B cell (primary cell): ENCODE measurements at regions not wholly inside any gene's neighbourhood (a gene's known extent, or its start where the extent isn't known, plus 50 kb on each side); places are given as distances from the start of the nearest gene placed in this dataset.

Source experiments
- ATAC-seq: fragments of 200-7000 bp; cut with Tn5 transposase; one replicate; pipeline ENCODE4 v1.10.0; 2021; ENCODE audit warnings: low read depth, mild to moderate bottlenecking, moderate number of reproducible peaks, moderate library complexity
- CTCF ChIA-PET: fragments of 350-600 bp; sonication (Branson Sonifier 250); formaldehyde crosslinking; loops from one replicate; lab custom pipeline; 2021; ENCODE audit warnings: antibody characterized with exemption, inconsistent platforms; lab: Charles Lee
- POLR2A ChIA-PET: fragments of 350-600 bp; sonication (Branson Sonifier 250); formaldehyde crosslinking; loops from one replicate; lab custom pipeline; 2021; ENCODE audit warnings: antibody characterized with exemption; lab: Charles Lee
- DNase-seq: peaks from one replicate; pipeline ENCODE4 v3.0.0; 2013
- H2AFZ ChIP-seq: 2 replicates; pipeline ENCODE4 v1.6.1; 2012; ENCODE audit warnings: mild to moderate bottlenecking, low read depth, low read length; ENCODE audit not compliant: insufficient read depth, poor library complexity, severe bottlenecking
- H3K27ac ChIP-seq, 2 donors: 1 replicate in 1 of 2; 2 replicates in 1 of 2; pipeline ENCODE4 v1.5.1; 2012 to 2013; ENCODE audit warnings: low read length in 2 of 2, mild to moderate bottlenecking in 2 of 2, moderate library complexity in 1 of 2
- H3K27me3 ChIP-seq, 4 experiments: fragments of 200-600 bp in 1 of 4; sonication (generic) in 1 of 4; replicated peaks in 1 of 4; 1 replicate in 2 of 4; 2 replicates in 2 of 4; pipeline versions ENCODE4 v1.6.1 to v1.7.0; 2013 to 2016; ENCODE audit warnings: low read length in 3 of 4, mild to moderate bottlenecking in 2 of 4, mixed read lengths in 1 of 4, moderate library complexity in 1 of 4; ENCODE audit not compliant: insufficient read depth in 4 of 4, control insufficient read depth in 3 of 4; ENCODE audit errors: control extremely low read depth in 1 of 4
- H3K36me3 ChIP-seq, 2 experiments: replicated peaks in 1 of 2; 1 replicate in 1 of 2; 2 replicates in 1 of 2; pipeline versions ENCODE4 v1.6.1 to v1.7.1; 2013; ENCODE audit warnings: low read length in 1 of 2; ENCODE audit not compliant: insufficient read depth in 2 of 2, control insufficient read depth in 1 of 2; ENCODE audit errors: control extremely low read depth in 1 of 2, extremely low read depth in 1 of 2
- H3K4me1 ChIP-seq, 2 donors: fragments of 200-600 bp in 1 of 2; sonication (generic) in 1 of 2; 1 replicate in 1 of 2; 2 replicates in 1 of 2; pipeline versions ENCODE4 v1.5.1 to v1.6.1; 2013 to 2017; ENCODE audit warnings: low read length in 2 of 2; ENCODE audit not compliant: control insufficient read depth in 2 of 2, insufficient read depth in 2 of 2
- H3K4me2 ChIP-seq: replicated peaks from 2 replicates; pipeline ENCODE3; 2012; ENCODE audit warnings: mild to moderate bottlenecking, low read depth, low read length; ENCODE audit not compliant: poor library complexity, severe bottlenecking
- H3K4me3 ChIP-seq, 5 experiments: fragments of 200-600 bp in 1 of 5; sonication (generic) in 1 of 5; 1 replicate in 3 of 5; 2 replicates in 2 of 5; pipeline versions ENCODE4 v1.5.1 to v1.7.0; 2011 to 2016; ENCODE audit warnings: low read length in 4 of 5, mild to moderate bottlenecking in 4 of 5, low read depth in 2 of 5, control low read depth in 1 of 5, moderate library complexity in 1 of 5; ENCODE audit not compliant: insufficient read depth in 1 of 5; ENCODE audit errors: control extremely low read depth in 1 of 5, extremely low read depth in 1 of 5
- H3K79me2 ChIP-seq: fragments of 200-600 bp; sonication (generic); one replicate; pipeline ENCODE4 v1.6.0; 2016; ENCODE audit warnings: low read length; ENCODE audit not compliant: control insufficient read depth, insufficient read depth
- H3K9ac ChIP-seq: fragments of 200-600 bp; sonication (generic); 2 replicates; pipeline ENCODE4 v1.6.1; 2017; ENCODE audit warnings: mild to moderate bottlenecking, low read length, moderate library complexity
- H3K9me3 ChIP-seq, 3 donors: one replicate each; pipeline versions ENCODE4 v1.6.1 to v1.7.1; 2013; ENCODE audit warnings: low read length in 2 of 3; ENCODE audit not compliant: control insufficient read depth in 2 of 3, insufficient read depth in 1 of 3; ENCODE audit errors: control extremely low read depth in 1 of 3
- H4K20me1 ChIP-seq: 2 replicates; pipeline ENCODE4 v1.6.0; 2012; ENCODE audit warnings: mild to moderate bottlenecking, low read length; ENCODE audit not compliant: insufficient read depth, control insufficient read depth, poor library complexity, severe bottlenecking
- H3K27ac Mint-ChIP-seq: one replicate; pipeline ENCODE4 v1.8.0; 2021; ENCODE audit warnings: mixed read lengths
- H3K27me3 Mint-ChIP-seq: one replicate; pipeline ENCODE4 v1.8.0; 2021; ENCODE audit warnings: mixed read lengths
- H3K4me1 Mint-ChIP-seq: one replicate; pipeline ENCODE4 v1.8.0; 2021; ENCODE audit warnings: mixed read lengths
- H3K4me3 Mint-ChIP-seq: one replicate; pipeline ENCODE4 v1.8.0; 2021; ENCODE audit warnings: mixed read lengths
- H3K9me3 Mint-ChIP-seq: one replicate; pipeline ENCODE4 v1.8.0; 2022; ENCODE audit warnings: mixed read lengths; ENCODE audit not compliant: insufficient read depth
- CTCF ChIP-seq: fragments of 200-600 bp; IDR thresholded peaks from one replicate; pipeline ENCODE4 v1.8.0; 2022; ENCODE audit warnings: antibody characterized with exemption, mild to moderate bottlenecking
- EZH2 ChIP-seq: IDR thresholded peaks from 2 replicates; pipeline ENCODE4 v1.6.1; 2012; ENCODE audit warnings: borderline replicate concordance, low read depth, mild to moderate bottlenecking, moderate library complexity, low read length; ENCODE audit not compliant: insufficient read depth, poor library complexity, severe bottlenecking
- WGBS: methylation state at CpG from one replicate; pipeline ENCODE4 v1.1.5; 2013; ENCODE audit warnings: missing lambda C conversion rate; ENCODE audit not compliant: insufficient coverage; 5-methylcytosine and 5-hydroxymethylcytosine counted together
- intact Hi-C: fragments of 100-400 bp; cut with micrococcal nuclease; formaldehyde crosslinking; loops from one replicate; pipeline ENCODE4 v1.10.0; 2022

GRCh38 chr3:28980631-28981030 lies 300.2 kb upstream of the RBMS3 start:
- H3K4me3 Mint-ChIP-seq: no peak overlapping the region
- no peaks in the 10 kb centered on the region for H3K27me3 ChIP-seq
- no peaks in the 10 kb centered on the region for H3K36me3 ChIP-seq
- DNase-seq (no peak), ATAC-seq (no peak)
- no peaks in the 10 kb centered on the region for H3K27me3 Mint-ChIP-seq
- no peak overlapping the region for H3K27ac ChIP-seq
- no peak overlapping the region for H2AFZ ChIP-seq
- H3K4me3 ChIP-seq: no peak overlapping the region
- no peaks in the 10 kb centered on the region for H3K9me3 ChIP-seq
- CTCF ChIA-PET: no interaction called here
- no peaks in the 10 kb centered on the region for H3K4me1 Mint-ChIP-seq
- H3K9me3 Mint-ChIP-seq: peaks cover 2% of the 10 kb centered on the region
- no peak overlapping the region for H3K4me2 ChIP-seq
- no peaks in the 10 kb centered on the region for H3K79me2 ChIP-seq
- POLR2A ChIA-PET: no interaction called here
- no peaks in the 10 kb centered on the region for H4K20me1 ChIP-seq
- H3K27ac Mint-ChIP-seq: no peak overlapping the region
- intact Hi-C loops: no loop called here
- peaks cover 0 to 3% of the 10 kb centered on the region in 2 donors for H3K4me1 ChIP-seq
- H3K9ac ChIP-seq: no peak overlapping the region
- TF ChIP-seq CTCF: no peak
- TF ChIP-seq EZH2: no peak

GRCh38 chr3:28982906-28983305 lies 298.0 kb upstream of the RBMS3 start:
- TF ChIP-seq CTCF: no peak
- no peak for TF ChIP-seq EZH2
- Mint-ChIP-seq H3K4me3 (no peak overlapping the region), H3K4me1 (no peaks in the 10 kb centered on the region), H3K9me3 (no peaks in the 10 kb centered on the region), H3K27ac (no peak overlapping the region), H3K27me3 (no peaks in the 10 kb centered on the region)
- Histone ChIP-seq H3K4me1 (no peaks in the 10 kb centered on the region), H3K27ac (no peak overlapping the region), H3K4me3 (no peak overlapping the region), H3K9me3 (no peaks in the 10 kb centered on the region), H2AFZ (no peak overlapping the region), H3K36me3 (no peaks in the 10 kb centered on the region), H3K79me2 (no peaks in the 10 kb centered on the region), H4K20me1 (no peaks in the 10 kb centered on the region), H3K9ac (no peak overlapping the region), H3K4me2 (no peak overlapping the region), H3K27me3 (no peaks in the 10 kb centered on the region)
- no CpG with 5 or more reads among the region's 2 CpGs for whole genome bisulfite sequencing
- intact Hi-C loops: no loop called here
- ATAC-seq: no peak
- no peak for DNase-seq
- ChIA-PET POLR2A (no interaction called here), CTCF (no interaction called here)
